Fibroblast of lung (primary cell): ENCODE measurements at regions not wholly inside any gene's neighbourhood (a gene's known extent, or its start where the extent isn't known, plus 50 kb on each side); places are given as distances from the start of the nearest gene placed in this dataset.
A peak's percentile ranks its signal among the peaks of the same experiment; 100 is the strongest.

Experiments used
- DNase-seq, 2 donors: peaks; one replicate each; pipeline versions ENCODE4 v3.0.0 to v3.0.0-alpha.2; 2010; ENCODE audit warnings: low read depth in 2 of 2
- H2AFZ ChIP-seq: 2 replicates; pipeline ENCODE4 v1.5.1; 2012; ENCODE audit warnings: low read length, control low read depth, inconsistent platforms
- H3K27ac ChIP-seq: 2 replicates; pipeline ENCODE4 v1.5.1; 2011; ENCODE audit warnings: low read length, control low read depth; ENCODE audit not compliant: insufficient read depth
- H3K27me3 ChIP-seq: 2 replicates; pipeline ENCODE4 v1.5.1; 2011; ENCODE audit warnings: mild to moderate bottlenecking, low read length; ENCODE audit not compliant: control insufficient read depth, insufficient read depth
- H3K36me3 ChIP-seq: 2 replicates; pipeline ENCODE4 v1.5.1; 2011; ENCODE audit warnings: low read length; ENCODE audit not compliant: control insufficient read depth, insufficient read depth
- H3K4me1 ChIP-seq: 2 replicates; pipeline ENCODE4 v1.5.1; 2011; ENCODE audit warnings: low read length; ENCODE audit not compliant: control insufficient read depth, insufficient read depth; ENCODE audit errors: extremely low read depth
- H3K4me2 ChIP-seq: 2 replicates; pipeline ENCODE4 v1.5.1; 2011; ENCODE audit warnings: low read length, control low read depth; ENCODE audit not compliant: insufficient read depth; ENCODE audit errors: extremely low read depth
- H3K4me3 ChIP-seq, 4 experiments: fragments of 200-600 bp in 1 of 4; sonication (generic) in 1 of 4; replicated peaks in 1 of 4; 2 replicates each; pipeline ENCODE4 v1.5.1; 2011 to 2016; ENCODE audit warnings: low read length in 4 of 4, low read depth in 3 of 4, mild to moderate bottlenecking in 3 of 4, control low read depth in 2 of 4, inconsistent platforms in 1 of 4, mixed read lengths in 1 of 4; ENCODE audit not compliant: insufficient read depth in 1 of 4; ENCODE audit errors: control extremely low read depth in 1 of 4
- H3K79me2 ChIP-seq: 2 replicates; pipeline ENCODE4 v1.5.1; 2012; ENCODE audit warnings: mild to moderate bottlenecking, low read length, inconsistent platforms; ENCODE audit not compliant: control insufficient read depth, insufficient read depth
- H3K9ac ChIP-seq: 2 replicates; pipeline ENCODE4 v1.5.1; 2011; ENCODE audit warnings: mild to moderate bottlenecking, low read length, control low read depth; ENCODE audit not compliant: insufficient read depth
- H3K9me3 ChIP-seq: 2 replicates; pipeline ENCODE4 v1.5.1; 2012; ENCODE audit warnings: low read depth, low read length; ENCODE audit not compliant: control insufficient read depth, insufficient read depth
- H4K20me1 ChIP-seq: 2 replicates; pipeline ENCODE4 v1.5.1; 2011; ENCODE audit warnings: low read length; ENCODE audit not compliant: control insufficient read depth, insufficient read depth; ENCODE audit errors: extremely low read depth
- CTCF ChIP-seq, 2 donors: IDR thresholded peaks in 1 of 2; conservative IDR thresholded peaks in 1 of 2; 1 replicate in 1 of 2; 2 replicates in 1 of 2; pipeline ENCODE4 v1.5.1; 2011 to 2012; ENCODE audit warnings: low read length in 2 of 2, control low read depth in 1 of 2, inconsistent platforms in 1 of 2, low read depth in 1 of 2, mild to moderate bottlenecking in 1 of 2
- EZH2 ChIP-seq: IDR thresholded peaks from 2 replicates; pipeline ENCODE4 v1.5.1; 2012; ENCODE audit warnings: low read length, control low read depth, mild to moderate bottlenecking; ENCODE audit errors: missing control alignments

GRCh38 chr13:92950771-92951170, 275.8 kb upstream of the GPC6 start:
- Histone ChIP-seq H3K9ac (no peak overlapping the region), H3K4me1 (no peaks in the 10 kb centered on the region), H3K36me3 (no peaks in the 10 kb centered on the region), H3K9me3 (no peaks in the 10 kb centered on the region), H2AFZ (no peak overlapping the region), H4K20me1 (no peaks in the 10 kb centered on the region), H3K27ac (no peak overlapping the region), H3K4me2 (no peak overlapping the region), H3K79me2 (no peaks in the 10 kb centered on the region), H3K27me3 (no peaks in the 10 kb centered on the region), H3K4me3 (no peak overlapping the region)
- TF ChIP-seq EZH2 = no peak
- TF ChIP-seq CTCF (conservative IDR thresholded peaks at IDR 0.05 in 1 of 2, IDR thresholded peaks at IDR 0.05 in 1 of 2; ENCODE audit: low read depth in 1 of 2, low read length in 2 of 2) = no peak
- no peak for DNase-seq

- Histone ChIP-seq H3K9ac (no peak overlapping the region), H3K27ac (no peak overlapping the region), H2AFZ (no peak overlapping the region), H3K36me3 (no peaks in the 10 kb centered on the region), H3K4me1 (no peaks in the 10 kb centered on the region), H3K9me3 (no peaks in the 10 kb centered on the region), H4K20me1 (no peaks in the 10 kb centered on the region), H3K4me2 (no peak overlapping the region), H3K79me2 (no peaks in the 10 kb centered on the region), H3K27me3 (no peaks in the 10 kb centered on the region), H3K4me3 (no peak overlapping the region)
- no peak for TF ChIP-seq CTCF (conservative IDR thresholded peaks at IDR 0.05 in 1 of 2, IDR thresholded peaks at IDR 0.05 in 1 of 2; ENCODE audit: low read depth in 1 of 2, low read length in 2 of 2)
- TF ChIP-seq EZH2 = no peak
- DNase-seq = peak in 1 of 2 donors; percentile 45
Observed at GRCh38 chr13:92951273-92951890, 275.2 kb upstream of the GPC6 start.

DNA sequence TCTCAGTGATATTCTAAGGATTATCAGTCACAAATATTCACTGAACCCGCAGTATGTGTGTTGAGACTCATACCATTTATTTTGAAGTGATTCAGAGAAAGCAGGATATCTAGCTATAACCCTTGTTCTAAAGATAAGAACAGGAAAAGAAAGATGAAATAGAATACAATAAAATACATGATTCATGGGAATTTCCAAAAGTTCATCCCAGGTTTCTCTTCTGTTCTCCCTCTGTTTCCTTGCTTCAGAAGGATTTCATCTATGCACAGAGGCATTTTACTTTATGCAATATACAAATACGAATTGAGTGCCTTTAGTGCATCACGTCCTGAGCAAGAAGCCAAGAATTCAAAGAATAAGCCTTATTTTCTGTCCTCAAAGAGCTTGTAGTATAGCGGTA, 274.4 kb upstream of the GPC6 start:
- no peaks in the 10 kb centered on the region for H3K27me3 ChIP-seq
- H3K4me3 ChIP-seq = no peak overlapping the region
- no peaks in the 10 kb centered on the region for H3K9me3 ChIP-seq
- H2AFZ ChIP-seq = no peak overlapping the region
- no peaks in the 10 kb centered on the region for H4K20me1 ChIP-seq
- peak in 1 of 2 donors; percentile 59 for DNase-seq
- H3K4me1 ChIP-seq = no peaks in the 10 kb centered on the region
- no peaks in the 10 kb centered on the region for H3K36me3 ChIP-seq
- no peak overlapping the region for H3K4me2 ChIP-seq
- no peak for TF ChIP-seq EZH2
- no peak for TF ChIP-seq CTCF (conservative IDR thresholded peaks at IDR 0.05 in 1 of 2, IDR thresholded peaks at IDR 0.05 in 1 of 2; ENCODE audit: low read depth in 1 of 2, low read length in 2 of 2)
- H3K9ac ChIP-seq = no peak overlapping the region
- H3K79me2 ChIP-seq = no peaks in the 10 kb centered on the region
- no peak overlapping the region for H3K27ac ChIP-seq
